Right forelimb (tissue), 1 donor: ENCODE measurements at regions not wholly inside any gene's neighbourhood (a gene's known extent, or its start where the extent isn't known, plus 50 kb on each side); places are given as distances from the start of the nearest gene placed in this dataset.

Experiments used
- DNase-seq: peaks from one replicate; pipeline ENCODE4 v3.0.0-alpha.2; 2018

- DNase-seq: no peak
Observed at GRCh38 chr9:85427772-85428171, 314.0 kb downstream of the AGTPBP1 start.

- peak; percentile 73 for DNase-seq
Observed at GRCh38 chr9:85425153-85425611, 316.6 kb downstream of the AGTPBP1 start.

- DNase-seq: no peak
Observed at GRCh38 chr9:85423422-85423821, 318.3 kb downstream of the AGTPBP1 start.

- no peak for DNase-seq
Observed at GRCh38 chr9:85421641-85422040, 320.1 kb downstream of the AGTPBP1 start.

- no peak for DNase-seq
Observed at GRCh38 chr9:85420750-85421149, 321.0 kb downstream of the AGTPBP1 start.

GRCh38 chr9:85417674-85418073 is 324.1 kb downstream of the AGTPBP1 start:
- DNase-seq: no peak

- DNase-seq: no peak
Observed at GRCh38 chr9:85416715-85417114, 325.0 kb downstream of the AGTPBP1 start.

GRCh38 chr9:85414390-85414789 is 327.4 kb downstream of the AGTPBP1 start:
- DNase-seq: no peak

GRCh38 chr9:85408494-85408893 is 333.3 kb downstream of the AGTPBP1 start:
- no peak for DNase-seq

- no peak for DNase-seq
Observed at GRCh38 chr9:85405566-85405950, 336.2 kb downstream of the AGTPBP1 start.

- DNase-seq: no peak
Observed at GRCh38 chr9:85404911-85405565, 336.7 kb downstream of the AGTPBP1 start.

GRCh38 chr9:85402551-85402950 is 339.2 kb downstream of the AGTPBP1 start:
- no peak for DNase-seq

- DNase-seq: no peak
Observed at GRCh38 chr9:85401998-85402397, 339.8 kb downstream of the AGTPBP1 start.

- DNase-seq: no peak
Observed at GRCh38 chr9:85397005-85397404, 344.7 kb downstream of the AGTPBP1 start.

- no peak for DNase-seq
Observed at GRCh38 chr9:85392260-85392659, 349.5 kb downstream of the AGTPBP1 start.

GRCh38 chr9:85377731-85378289 is 363.9 kb downstream of the AGTPBP1 start:
- no peak for DNase-seq

- DNase-seq: no peak
Observed at GRCh38 chr9:85368781-85369180, 373.0 kb downstream of the AGTPBP1 start.

GRCh38 chr9:85359161-85359560 is 382.6 kb downstream of the AGTPBP1 start:
- no peak for DNase-seq

GRCh38 chr9:85349046-85349445 is 392.7 kb downstream of the AGTPBP1 start:
- DNase-seq: no peak

GRCh38 chr9:85347541-85347940 is 394.2 kb downstream of the AGTPBP1 start:
- no peak for DNase-seq

- DNase-seq: no peak
Observed at GRCh38 chr9:85344901-85345300, 396.9 kb downstream of the AGTPBP1 start.

- no peak for DNase-seq
Observed at GRCh38 chr9:85339338-85339737, 402.4 kb downstream of the AGTPBP1 start.

GRCh38 chr9:85334228-85334627 is 407.5 kb downstream of the AGTPBP1 start:
- no peak for DNase-seq

GRCh38 chr9:85332487-85332886 is 409.3 kb downstream of the AGTPBP1 start:
- no peak for DNase-seq

GRCh38 chr9:85331626-85332025 is 410.1 kb downstream of the AGTPBP1 start:
- no peak for DNase-seq
